Stimulated activated CD4-positive, alpha-beta T cell treated with anti-CD3 and anti-CD28 coated beads, Interleukin-4, amount 100 ng/mL, for 24 hours (primary cell): ENCODE measurements at regions not wholly inside any gene's neighbourhood (a gene's known extent, or its start where the extent isn't known, plus 50 kb on each side); places are given as distances from the start of the nearest gene placed in this dataset.
"Not testable (repeated sequence)": the region's sequence is repeated elsewhere in the genome, so short reads cannot be mapped to it uniquely, and the experiment has no call there.

ENCODE experiments used
- DNase-seq: peaks from one replicate; pipeline ENCODE4 v3.0.0-alpha.2; 2020

- DNase-seq, result no peak
Observed at GRCh38 chr2:3034856-3035255, 342.8 kb downstream of the EIPR1 start.

GRCh38 chr2:3034396-3034795 is 343.2 kb downstream of the EIPR1 start:
- DNase-seq, result no peak

GRCh38 chr2:3033315-3033714 is 344.3 kb downstream of the EIPR1 start:
- no peak for DNase-seq

GRCh38 chr2:3030791-3031190 is 346.8 kb downstream of the EIPR1 start:
- not testable (repeated sequence) for DNase-seq

GRCh38 chr2:3025984-3026383 is 351.6 kb downstream of the EIPR1 start:
- no peak for DNase-seq

GRCh38 chr2:3025261-3025660 is 352.4 kb downstream of the EIPR1 start:
- DNase-seq, result no peak

- no peak for DNase-seq
Observed at GRCh38 chr2:3024401-3024935, 353.1 kb downstream of the EIPR1 start.

- DNase-seq, result no peak
Observed at GRCh38 chr2:3023531-3023930, 354.1 kb downstream of the EIPR1 start.

- no peak for DNase-seq
Observed at GRCh38 chr2:3022841-3023372, 354.7 kb downstream of the EIPR1 start.

- no peak for DNase-seq
Observed at GRCh38 chr2:3021720-3022119, 355.9 kb downstream of the EIPR1 start.

GRCh38 chr2:3010001-3010400 is 367.6 kb downstream of the EIPR1 start:
- no peak for DNase-seq

GRCh38 chr2:3009483-3009882 is 368.1 kb downstream of the EIPR1 start:
- DNase-seq, result no peak

GRCh38 chr2:3009005-3009404 is 368.6 kb downstream of the EIPR1 start:
- no peak for DNase-seq

- no peak for DNase-seq
Observed at GRCh38 chr2:3008561-3008960, 369.1 kb downstream of the EIPR1 start.

- no peak for DNase-seq
Observed at GRCh38 chr2:3007135-3007534, 370.5 kb downstream of the EIPR1 start.

- no peak for DNase-seq
Observed at GRCh38 chr2:3005859-3006501, 371.6 kb downstream of the EIPR1 start.

- DNase-seq, result no peak
Observed at GRCh38 chr2:3001615-3002560, 375.7 kb downstream of the EIPR1 start.

GRCh38 chr2:3000968-3001367 is 376.6 kb downstream of the EIPR1 start:
- DNase-seq, result no peak

GRCh38 chr2:3000125-3000524 is 377.5 kb downstream of the EIPR1 start:
- DNase-seq, result no peak

- DNase-seq, result no peak
Observed at GRCh38 chr2:2998971-2999370, 378.6 kb downstream of the EIPR1 start.

- DNase-seq, result no peak
Observed at GRCh38 chr2:2993172-2993692, 384.4 kb downstream of the EIPR1 start.

- DNase-seq, result no peak
Observed at GRCh38 chr2:2992634-2993033, 385.0 kb downstream of the EIPR1 start.

- no peak for DNase-seq
Observed at GRCh38 chr2:2985020-2985419, 392.6 kb downstream of the EIPR1 start.

GRCh38 chr2:2981000-2981399 is 396.6 kb downstream of the EIPR1 start:
- DNase-seq, result no peak
